ENCODE measurements at regions not wholly inside any gene's neighbourhood (a gene's known extent, or its start where the extent isn't known, plus 50 kb on each side); places are given as distances from the start of the nearest gene placed in this dataset.
"Not testable (repeated sequence)": the region's sequence is repeated elsewhere in the genome, so short reads cannot be mapped to it uniquely, and the experiment has no call there.

GRCh38 chrX:93346309-93346708 is 327.1 kb downstream of the NAP1L3 start (continued):
- TF ChIP-seq REST (IDR thresholded peaks at IDR 0.05; ENCODE audit: unreplicated experiment) (no peak), ZNF114 (CRISPR knock-in tag; IDR thresholded peaks at IDR 0.05) (no peak)

DNA sequence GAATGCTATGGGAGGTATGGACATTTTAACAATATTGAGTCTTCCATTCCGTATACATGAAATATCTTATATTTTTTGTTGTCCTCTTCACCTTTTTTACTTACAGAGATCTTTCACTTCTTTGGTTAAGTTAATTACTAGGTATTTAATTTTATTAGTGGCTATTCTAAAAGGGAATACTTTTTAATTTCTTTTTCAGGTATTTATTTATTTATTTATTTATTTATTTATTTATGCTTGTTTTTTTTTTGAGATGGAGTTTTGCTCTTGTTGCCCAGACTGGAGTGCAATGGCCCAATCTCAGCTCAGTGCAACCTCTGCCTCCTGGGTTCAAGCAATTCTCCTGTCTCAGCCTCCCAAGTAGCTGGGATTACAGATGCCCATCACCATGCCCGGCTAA is 329.1 kb downstream of the NAP1L3 start:
- H3F3A ChIP-seq (replicated peaks; ENCODE audit: low read depth); H3K27ac Mint-ChIP-seq; H3K9me3 Mint-ChIP-seq; H3K9me2 ChIP-seq (ENCODE audit: insufficient read depth); DNase-seq (ENCODE audit: low spot score); H3K4me3 ChIP-seq; H3K36me3 ChIP-seq (ENCODE audit: insufficient read depth); H3K79me2 ChIP-seq (replicated peaks; ENCODE audit: insufficient read depth); H3K4me1 ChIP-seq (ENCODE audit: insufficient read depth); H3K27me3 ChIP-seq (ENCODE audit: insufficient read depth); H2AFZ ChIP-seq; H3K27me3 Mint-ChIP-seq (ENCODE audit: insufficient read depth, low read depth, poor library complexity); H3K4me1 Mint-ChIP-seq; H3K4me3 Mint-ChIP-seq; H3K36me3 Mint-ChIP-seq (ENCODE audit: low read depth); ATAC-seq; H3K27ac ChIP-seq (ENCODE audit: low read depth); H3K4me2 ChIP-seq; H4K20me1 ChIP-seq (replicated peaks; ENCODE audit: insufficient read depth): not testable (repeated sequence)

DNA sequence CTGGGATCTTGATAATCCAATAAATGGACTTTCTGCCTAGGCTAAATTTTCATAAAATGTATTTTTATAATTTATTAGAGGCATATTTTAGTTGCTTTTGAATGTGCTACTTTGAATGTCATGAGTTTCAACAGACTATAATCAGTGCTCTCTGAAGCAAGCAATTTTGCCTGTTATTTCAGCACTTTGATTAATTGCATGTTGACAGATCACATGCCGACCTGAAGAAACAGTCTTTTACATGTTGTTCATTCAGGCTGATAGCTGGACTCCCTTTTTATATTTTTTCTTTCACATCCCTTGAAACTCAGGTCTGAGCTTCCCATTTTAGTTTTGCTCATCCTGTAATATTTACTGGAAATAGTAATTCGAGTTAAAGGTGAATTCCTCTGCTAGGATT is 341.0 kb downstream of the NAP1L3 start:
- Mint-ChIP-seq H3K4me3 (no peak overlapping the region), H3K36me3 (ENCODE audit: low read depth) (no peaks in the 10 kb centered on the region), H3K4me1 (no peaks in the 10 kb centered on the region), H3K27ac (no peak overlapping the region), H3K9me3 (no peaks in the 10 kb centered on the region; the same call in 2 of the 3 replicates), H3K27me3 (ENCODE audit: insufficient read depth, low read depth, poor library complexity) (no peaks in the 10 kb centered on the region)
- Histone ChIP-seq H3K9me2 (ENCODE audit: insufficient read depth) (no peaks in the 10 kb centered on the region), H3K4me3 (no peak overlapping the region), H3K4me1 (ENCODE audit: insufficient read depth) (no peaks in the 10 kb centered on the region), H3K4me2 (no peak overlapping the region), H3K36me3 (ENCODE audit: insufficient read depth) (no peaks in the 10 kb centered on the region), H3K27me3 (ENCODE audit: insufficient read depth) (no peaks in the 10 kb centered on the region), H4K20me1 (replicated peaks; ENCODE audit: insufficient read depth) (no peaks in the 10 kb centered on the region), H3F3A (replicated peaks; ENCODE audit: low read depth) (no peaks in the 10 kb centered on the region), H3K27ac (ENCODE audit: low read depth) (no peak overlapping the region), H3K79me2 (replicated peaks; ENCODE audit: insufficient read depth) (no peaks in the 10 kb centered on the region), H2AFZ (no peak overlapping the region)
- DNase-seq (ENCODE audit: low spot score) (no peak), ATAC-seq (no peak)
- TF ChIP-seq ZNF331 (CRISPR knock-in tag; IDR thresholded peaks at IDR 0.05; ENCODE audit: low read depth) (no peak), ETS1 (IDR thresholded peaks at IDR 0.05) (no peak), CREB1 (CRISPR knock-in tag; IDR thresholded peaks at IDR 0.05; ENCODE audit: low read depth) (no peak), NANOG (IDR thresholded peaks at IDR 0.05; ENCODE audit: borderline replicate concordance) (no peak), EZH2phosphoT487 (IDR thresholded peaks at IDR 0.05; ENCODE audit: unreplicated experiment) (no peak), EZH2 (IDR thresholded peaks at IDR 0.05; ENCODE audit: low read depth, unreplicated experiment) (no peak), POLR2AphosphoS5 (IDR thresholded peaks at IDR 0.05; ENCODE audit: low read depth) (no peak), STAT1 (IDR thresholded peaks at IDR 0.05; ENCODE audit: unreplicated experiment) (no peak), ZNF114 (CRISPR knock-in tag; IDR thresholded peaks at IDR 0.05) (no peak)
- TF ChIP-seq, protein P1, sequence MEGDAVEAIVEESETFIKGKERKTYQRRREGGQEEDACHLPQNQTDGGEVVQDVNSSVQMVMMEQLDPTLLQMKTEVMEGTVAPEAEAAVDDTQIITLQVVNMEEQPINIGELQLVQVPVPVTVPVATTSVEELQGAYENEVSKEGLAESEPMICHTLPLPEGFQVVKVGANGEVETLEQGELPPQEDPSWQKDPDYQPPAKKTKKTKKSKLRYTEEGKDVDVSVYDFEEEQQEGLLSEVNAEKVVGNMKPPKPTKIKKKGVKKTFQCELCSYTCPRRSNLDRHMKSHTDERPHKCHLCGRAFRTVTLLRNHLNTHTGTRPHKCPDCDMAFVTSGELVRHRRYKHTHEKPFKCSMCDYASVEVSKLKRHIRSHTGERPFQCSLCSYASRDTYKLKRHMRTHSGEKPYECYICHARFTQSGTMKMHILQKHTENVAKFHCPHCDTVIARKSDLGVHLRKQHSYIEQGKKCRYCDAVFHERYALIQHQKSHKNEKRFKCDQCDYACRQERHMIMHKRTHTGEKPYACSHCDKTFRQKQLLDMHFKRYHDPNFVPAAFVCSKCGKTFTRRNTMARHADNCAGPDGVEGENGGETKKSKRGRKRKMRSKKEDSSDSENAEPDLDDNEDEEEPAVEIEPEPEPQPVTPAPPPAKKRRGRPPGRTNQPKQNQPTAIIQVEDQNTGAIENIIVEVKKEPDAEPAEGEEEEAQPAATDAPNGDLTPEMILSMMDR (conservative IDR thresholded peaks at IDR 0.05; ENCODE audit: low read depth in 2 of 2): no peak

All from GM23338 (cell line).